ENCODE measurements at regions not wholly inside any gene's neighbourhood (a gene's known extent, or its start where the extent isn't known, plus 50 kb on each side); places are given as distances from the start of the nearest gene placed in this dataset.
"Not testable (repeated sequence)": the region's sequence is repeated elsewhere in the genome, so short reads cannot be mapped to it uniquely, and the experiment has no call there.

DNA sequence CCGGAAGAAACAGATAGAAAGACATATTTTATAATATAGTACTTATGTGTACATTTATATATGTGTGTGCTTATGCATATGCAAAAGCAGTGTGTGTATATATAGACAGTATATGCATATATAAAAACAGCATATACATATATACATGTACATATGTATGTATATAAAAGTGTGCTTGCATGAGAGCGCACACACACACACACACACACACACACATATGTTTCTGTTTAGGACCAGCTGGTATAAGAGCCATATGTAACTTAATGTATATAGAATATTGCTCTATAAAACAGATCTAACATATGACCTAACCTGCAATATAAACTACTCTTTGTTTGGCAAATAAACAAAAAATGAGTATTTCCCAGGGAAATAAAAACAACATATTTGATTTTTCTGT, 65.1 kb upstream of the CDH9 start:
- Histone ChIP-seq H3K9ac (ENCODE audit: low read depth, low read length) (no peak overlapping the region), H3K27me3 (ENCODE audit: control insufficient read depth, insufficient read depth, low read length) (no peaks in the 10 kb centered on the region), H3K36me3 (ENCODE audit: control insufficient read depth, insufficient read depth, low read length) (no peaks in the 10 kb centered on the region), H3K4me1 (ENCODE audit: control insufficient read depth, insufficient read depth, low read length) (no peaks in the 10 kb centered on the region), H3K4me3 (ENCODE audit: low read depth, low read length) (no peak overlapping the region), H3K9me3 (ENCODE audit: control insufficient read depth, insufficient read depth, low read length) (no peaks in the 10 kb centered on the region)

DNA sequence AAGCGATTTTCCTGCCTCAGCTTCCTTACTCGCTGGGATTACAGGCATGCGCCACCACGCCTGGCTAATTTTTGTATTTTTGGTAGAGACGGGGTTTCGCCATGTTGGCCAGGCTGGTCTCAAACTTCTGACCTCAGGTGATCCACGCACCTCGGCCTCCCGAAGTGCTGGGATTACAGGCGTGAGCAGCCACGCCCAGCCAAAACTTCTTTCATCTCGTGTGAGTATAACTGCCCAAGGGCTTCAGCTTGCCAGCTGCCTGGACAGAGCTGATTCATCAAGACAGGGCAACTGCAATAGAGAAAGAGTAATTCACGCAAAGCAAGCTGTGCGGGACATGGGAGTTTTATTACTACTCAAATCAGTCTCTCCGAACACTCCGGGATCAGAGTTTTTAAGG, 57.4 kb upstream of the CDH9 start:
- not testable (repeated sequence) for H3K9me3 ChIP-seq (ENCODE audit: control insufficient read depth, insufficient read depth, low read length); H3K4me1 ChIP-seq (ENCODE audit: control insufficient read depth, insufficient read depth, low read length); H3K36me3 ChIP-seq (ENCODE audit: control insufficient read depth, insufficient read depth, low read length); H3K4me3 ChIP-seq (ENCODE audit: low read depth, low read length); H3K9ac ChIP-seq (ENCODE audit: low read depth, low read length); H3K27me3 ChIP-seq (ENCODE audit: control insufficient read depth, insufficient read depth, low read length)

DNA sequence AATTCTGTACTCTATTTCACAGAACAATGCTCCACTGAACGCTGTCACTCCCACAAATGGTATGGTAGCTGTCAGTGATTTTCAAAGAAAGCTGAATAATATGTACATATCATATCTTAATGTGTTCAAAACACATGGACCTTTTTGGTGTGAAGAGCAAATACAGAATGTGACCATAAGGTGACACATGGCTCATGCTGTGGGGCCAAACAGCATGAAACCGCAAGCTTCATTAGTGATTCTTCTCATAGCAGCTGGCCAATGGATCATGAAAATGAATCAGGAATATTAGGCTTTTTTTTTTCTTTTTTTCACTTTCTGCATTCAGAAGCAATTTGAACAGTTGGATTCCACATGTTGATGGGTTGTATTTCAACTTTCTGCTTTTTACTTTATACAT, 54.9 kb upstream of the CDH9 start:
- Histone ChIP-seq H3K9me3 (ENCODE audit: control insufficient read depth, insufficient read depth, low read length) (no peaks in the 10 kb centered on the region), H3K36me3 (ENCODE audit: control insufficient read depth, insufficient read depth, low read length) (no peaks in the 10 kb centered on the region), H3K4me3 (ENCODE audit: low read depth, low read length) (no peak overlapping the region), H3K9ac (ENCODE audit: low read depth, low read length) (no peak overlapping the region), H3K4me1 (ENCODE audit: control insufficient read depth, insufficient read depth, low read length) (peaks cover 4% of the 10 kb centered on the region), H3K27me3 (ENCODE audit: control insufficient read depth, insufficient read depth, low read length) (no peaks in the 10 kb centered on the region)

DNA sequence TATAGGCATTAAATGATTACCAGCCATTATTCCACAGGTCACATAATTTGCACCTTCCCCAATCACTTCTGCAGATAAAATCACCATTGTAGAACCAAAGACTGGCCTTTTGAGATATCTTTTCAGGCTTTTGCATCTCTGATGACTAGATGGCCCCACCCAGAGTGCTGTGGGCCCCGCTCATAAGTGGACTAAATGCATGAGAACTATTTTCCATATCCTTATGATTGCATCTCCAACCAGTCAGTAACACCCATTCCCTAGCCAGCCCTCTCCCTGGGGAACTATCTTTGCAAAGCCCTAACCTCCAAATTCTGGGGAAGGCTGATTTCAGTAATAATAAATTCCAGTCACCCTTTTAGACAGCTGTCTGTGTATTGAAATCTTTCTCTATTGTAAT, 53.5 kb upstream of the CDH9 start:
- no peaks in the 10 kb centered on the region for H3K36me3 ChIP-seq (ENCODE audit: control insufficient read depth, insufficient read depth, low read length)
- H3K4me1 ChIP-seq (ENCODE audit: control insufficient read depth, insufficient read depth, low read length): peaks cover 4% of the 10 kb centered on the region
- no peak overlapping the region for H3K9ac ChIP-seq (ENCODE audit: low read depth, low read length)
- no peaks in the 10 kb centered on the region for H3K9me3 ChIP-seq (ENCODE audit: control insufficient read depth, insufficient read depth, low read length)
- H3K4me3 ChIP-seq (ENCODE audit: low read depth, low read length): no peak overlapping the region
- no peaks in the 10 kb centered on the region for H3K27me3 ChIP-seq (ENCODE audit: control insufficient read depth, insufficient read depth, low read length)

DNA sequence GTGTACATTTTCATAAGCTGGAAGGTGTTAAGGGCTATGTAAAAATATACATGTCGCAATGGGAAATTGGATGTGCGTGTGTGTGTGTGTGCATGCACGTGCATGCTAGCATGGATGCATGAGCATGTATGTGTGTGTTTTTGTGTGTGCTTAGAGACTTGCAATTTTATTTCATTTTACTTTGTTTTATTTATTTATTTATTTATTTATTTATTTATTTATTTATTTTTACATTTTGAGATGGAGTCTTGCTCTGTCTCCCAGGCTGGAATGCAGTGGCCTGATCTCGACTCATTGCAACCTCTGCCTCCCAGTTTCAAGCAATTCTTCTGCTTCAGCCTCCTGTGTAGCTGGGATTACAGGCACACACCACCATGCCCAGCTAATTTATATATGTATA, 50.4 kb upstream of the CDH9 start:
- not testable (repeated sequence) for H3K4me3 ChIP-seq (ENCODE audit: low read depth, low read length); H3K4me1 ChIP-seq (ENCODE audit: control insufficient read depth, insufficient read depth, low read length); H3K36me3 ChIP-seq (ENCODE audit: control insufficient read depth, insufficient read depth, low read length); H3K27me3 ChIP-seq (ENCODE audit: control insufficient read depth, insufficient read depth, low read length); H3K9me3 ChIP-seq (ENCODE audit: control insufficient read depth, insufficient read depth, low read length); H3K9ac ChIP-seq (ENCODE audit: low read depth, low read length)
